Naive B cell (primary cell): ENCODE measurements at regions not wholly inside any gene's neighbourhood (a gene's known extent, or its start where the extent isn't known, plus 50 kb on each side); places are given as distances from the start of the nearest gene placed in this dataset.

Experiments used
- ATAC-seq, 2 donors: fragments of 150-1000 bp; cut with Tn5 transposase; 2 replicates each; pipeline ENCODE4 v1.10.0; 2021; ENCODE audit warnings: low read depth in 2 of 2, mild to moderate bottlenecking in 2 of 2, moderate library complexity in 2 of 2
- DNase-seq: peaks from one replicate; pipeline ENCODE4 v3.0.0; 2022
- H3K27ac Mint-ChIP-seq, 6 donors: one replicate each; pipeline ENCODE4 v1.8.0; 2020 to 2022; ENCODE audit warnings: mild to moderate bottlenecking in 6 of 6, mixed read lengths in 6 of 6, moderate library complexity in 5 of 6, inconsistent platforms in 2 of 6
- H3K27me3 Mint-ChIP-seq, 3 donors: one replicate each; pipeline ENCODE4 v1.8.0; 2021 to 2022; ENCODE audit warnings: mixed read lengths in 3 of 3, mild to moderate bottlenecking in 1 of 3
- H3K36me3 Mint-ChIP-seq, 2 donors: one replicate each; pipeline ENCODE4 v1.8.0; 2020 to 2022; ENCODE audit warnings: mixed read lengths in 2 of 2, inconsistent platforms in 1 of 2, mild to moderate bottlenecking in 1 of 2
- H3K4me1 Mint-ChIP-seq, 3 donors: one replicate each; pipeline ENCODE4 v1.8.0; 2020 to 2022; ENCODE audit warnings: mixed read lengths in 3 of 3, inconsistent platforms in 1 of 3, mild to moderate bottlenecking in 1 of 3, moderate library complexity in 1 of 3
- H3K4me3 Mint-ChIP-seq, 8 donors: one replicate each; pipeline ENCODE4 v1.8.0; 2020 to 2022; ENCODE audit warnings: mild to moderate bottlenecking in 8 of 8, mixed read lengths in 8 of 8, moderate library complexity in 8 of 8, inconsistent platforms in 2 of 8
- H3K9me3 Mint-ChIP-seq, 7 donors: one replicate each; pipeline ENCODE4 v1.8.0; 2020 to 2022; ENCODE audit warnings: mixed read lengths in 7 of 7, mild to moderate bottlenecking in 5 of 7, inconsistent platforms in 2 of 7, moderate library complexity in 1 of 7

DNA sequence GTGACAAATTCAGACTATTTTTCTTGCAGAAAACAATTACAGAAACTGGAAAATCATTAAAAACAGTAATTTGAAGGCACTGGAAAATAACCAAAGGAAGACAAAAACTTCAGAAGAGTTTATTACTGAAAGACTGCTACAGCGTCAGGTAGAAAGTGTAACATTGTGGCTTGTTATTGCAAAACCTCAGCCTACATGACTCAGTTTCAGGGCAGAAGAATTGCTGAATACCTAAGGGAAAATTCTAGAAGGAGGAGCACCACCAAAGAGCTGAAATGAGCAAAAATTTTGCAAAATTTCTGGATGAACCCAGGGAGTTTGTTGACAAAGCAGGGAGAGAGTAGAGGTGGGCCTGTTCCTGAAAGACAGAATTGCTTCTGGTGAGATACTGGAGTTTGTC, 219.6 kb downstream of the C3orf38 start:
- Mint-ChIP-seq H3K27me3 (no peaks in the 10 kb centered on the region), H3K4me1 (peaks cover 0 to under 1% (median 0%) of the 10 kb centered on the region in 3 donors), H3K36me3 (peaks cover 0 to 9% of the 10 kb centered on the region in 2 donors), H3K27ac (no peak overlapping the region), H3K9me3 (peaks cover 5 to 32% (median 19%) of the 10 kb centered on the region in 7 donors), H3K4me3 (no peak overlapping the region)
- no peak for DNase-seq
- no peak for ATAC-seq

DNA sequence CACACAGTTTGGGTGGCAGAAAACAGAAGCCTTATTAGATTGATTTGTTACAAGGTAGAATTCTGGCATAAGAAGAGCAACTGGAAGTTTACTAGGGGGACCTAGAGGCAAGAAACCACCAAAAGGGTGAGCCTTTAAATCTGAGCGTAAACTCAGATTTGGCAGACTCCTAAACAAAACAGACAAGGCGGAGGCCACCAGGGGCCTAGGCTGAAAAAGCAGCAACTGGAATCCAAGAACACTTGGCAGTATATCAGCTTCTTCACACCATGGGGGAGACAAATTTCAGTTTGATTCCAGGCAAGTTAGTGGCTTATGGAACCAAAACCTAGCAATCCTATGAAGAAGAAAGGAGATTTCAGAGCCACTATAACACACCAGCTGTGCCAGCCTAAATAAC, 220.0 kb downstream of the C3orf38 start:
- Mint-ChIP-seq H3K9me3 (peaks cover 5 to 32% (median 19%) of the 10 kb centered on the region in 7 donors), H3K27ac (no peak overlapping the region), H3K36me3 (peaks cover 0 to 9% of the 10 kb centered on the region in 2 donors), H3K4me3 (no peak overlapping the region), H3K4me1 (no peaks in the 10 kb centered on the region), H3K27me3 (no peaks in the 10 kb centered on the region)
- no peak for DNase-seq
- no peak for ATAC-seq

DNA sequence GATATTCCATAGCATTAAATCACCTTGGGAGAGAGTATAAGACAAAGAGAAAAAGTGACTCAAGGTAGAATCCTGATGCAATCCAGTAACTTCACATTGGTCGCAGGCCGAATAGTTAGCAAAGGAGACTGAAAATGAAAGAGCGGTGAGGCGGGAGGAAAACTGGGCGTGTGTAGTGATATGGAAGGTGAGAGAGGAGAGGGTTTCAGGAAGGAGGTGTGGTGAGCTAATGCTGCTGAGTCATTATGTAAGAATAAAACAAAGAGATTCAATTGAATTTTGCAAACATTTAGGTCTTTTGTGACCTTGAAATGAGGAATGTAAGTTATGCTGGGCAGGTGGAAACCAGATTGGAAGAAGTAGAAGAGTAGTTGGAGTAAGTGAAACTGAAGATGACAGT, 235.3 kb downstream of the C3orf38 start:
- no peak overlapping the region for H3K4me3 Mint-ChIP-seq
- DNase-seq (no peak), ATAC-seq (no peak)
- peaks cover 0 to 9% (median 4%) of the 10 kb centered on the region in 7 donors for H3K9me3 Mint-ChIP-seq
- no peaks in the 10 kb centered on the region for H3K27me3 Mint-ChIP-seq
- no peak overlapping the region for H3K27ac Mint-ChIP-seq
- peaks cover 0 to 10% of the 10 kb centered on the region in 2 donors for H3K36me3 Mint-ChIP-seq
- peaks cover 4 to 12% (median 5%) of the 10 kb centered on the region in 3 donors for H3K4me1 Mint-ChIP-seq

DNA sequence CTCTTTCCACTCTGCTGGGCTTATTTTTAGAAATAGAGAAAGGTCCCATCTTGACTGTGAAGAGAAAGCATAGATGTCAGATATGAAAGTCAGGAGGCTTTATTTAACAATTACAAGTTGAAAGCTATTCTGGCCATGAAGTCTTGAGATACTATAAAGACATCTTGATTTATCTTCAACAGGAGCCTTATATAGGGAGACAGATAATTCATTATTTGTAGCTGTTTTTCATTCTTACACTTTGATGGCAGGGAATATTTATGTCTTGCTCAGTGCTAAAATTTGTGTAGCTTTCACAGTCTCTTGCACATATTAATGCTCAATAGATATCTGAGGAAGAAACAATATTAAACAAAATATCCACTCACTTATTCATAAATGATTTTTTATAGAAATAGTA, 248.8 kb downstream of the C3orf38 start:
- ATAC-seq = no peak
- H3K4me3 Mint-ChIP-seq = no peak overlapping the region
- no peaks in the 10 kb centered on the region for H3K27me3 Mint-ChIP-seq
- H3K36me3 Mint-ChIP-seq = no peaks in the 10 kb centered on the region
- no peaks in the 10 kb centered on the region for H3K4me1 Mint-ChIP-seq
- no peak overlapping the region for H3K27ac Mint-ChIP-seq
- no peaks in the 10 kb centered on the region for H3K9me3 Mint-ChIP-seq
- no peak for DNase-seq

DNA sequence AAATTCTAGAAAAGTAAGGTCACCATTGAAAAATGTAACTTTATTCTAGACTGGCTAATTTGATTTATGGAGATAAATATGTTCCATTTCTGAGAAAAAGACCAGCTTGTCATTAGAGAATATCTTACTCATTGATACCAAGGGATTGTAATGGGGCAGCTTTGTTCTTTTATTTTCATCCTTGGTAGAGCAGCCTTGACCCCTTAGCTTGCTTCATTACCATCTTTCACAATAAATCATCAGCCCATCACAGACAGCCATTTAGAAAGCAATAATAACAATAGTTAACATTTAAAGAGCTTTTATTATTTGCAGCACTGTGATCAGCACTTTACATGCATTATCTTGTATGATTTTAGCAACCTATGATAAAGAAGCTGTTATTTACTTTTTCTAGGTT, 253.6 kb downstream of the C3orf38 start:
- Mint-ChIP-seq H3K27ac (no peak overlapping the region), H3K4me1 (peaks cover 2 to 6% (median 4%) of the 10 kb centered on the region in 3 donors), H3K27me3 (no peaks in the 10 kb centered on the region), H3K9me3 (no peaks in the 10 kb centered on the region), H3K36me3 (no peaks in the 10 kb centered on the region), H3K4me3 (no peak overlapping the region)
- DNase-seq (no peak), ATAC-seq (no peak)

DNA sequence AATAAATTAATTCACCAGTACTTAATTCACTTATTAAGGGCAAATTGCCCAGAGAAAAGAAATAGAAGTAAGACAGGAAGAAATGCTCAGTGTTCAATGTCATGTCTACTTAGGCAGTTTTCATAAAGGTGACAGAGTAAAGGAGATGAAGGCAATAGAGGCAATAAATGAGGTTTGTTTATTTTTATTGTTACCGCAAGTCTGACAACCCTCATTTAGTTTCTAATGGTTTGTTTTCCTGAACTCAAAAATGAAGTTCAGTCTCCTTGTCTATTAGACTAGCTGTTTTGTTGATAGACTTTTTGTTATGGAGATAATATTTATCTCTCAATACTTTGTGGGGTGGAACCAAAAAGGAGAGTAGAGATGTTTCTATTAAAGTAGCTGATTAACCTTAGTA, 258.3 kb downstream of the C3orf38 start:
- Mint-ChIP-seq H3K9me3 (no peaks in the 10 kb centered on the region), H3K27me3 (no peaks in the 10 kb centered on the region), H3K4me1 (peaks cover 4 to 20% (median 16%) of the 10 kb centered on the region in 3 donors), H3K36me3 (no peaks in the 10 kb centered on the region), H3K27ac (peak overlapping the region in 1 of 6 donors; percentile 7), H3K4me3 (no peak overlapping the region)
- DNase-seq = no peak
- ATAC-seq = no peak

DNA sequence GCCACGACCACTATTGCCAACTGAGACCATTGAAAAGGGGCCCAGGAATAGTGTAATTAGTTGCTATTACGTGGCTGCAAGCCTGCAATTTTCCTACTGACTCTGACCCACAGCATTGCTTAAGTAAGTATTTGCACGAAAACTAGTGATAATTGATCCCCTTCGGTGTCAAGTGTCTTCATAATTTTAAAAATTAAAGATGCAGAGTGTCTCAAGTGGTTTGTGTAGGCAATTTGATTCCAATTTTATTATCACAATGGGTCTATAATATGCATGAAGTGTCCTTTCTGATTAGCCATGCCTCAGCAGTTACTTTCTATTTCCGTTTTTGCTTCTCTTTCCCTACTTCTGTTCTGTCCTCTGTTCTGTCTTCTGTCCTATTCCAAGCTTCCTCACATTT, 259.2 kb downstream of the C3orf38 start:
- Mint-ChIP-seq H3K27me3 (no peaks in the 10 kb centered on the region), H3K4me3 (peak overlapping the region in 1 of 8 donors; percentile 38), H3K27ac (no peak overlapping the region), H3K4me1 (peaks cover 4 to 20% (median 16%) of the 10 kb centered on the region in 3 donors), H3K9me3 (no peaks in the 10 kb centered on the region), H3K36me3 (no peaks in the 10 kb centered on the region)
- ATAC-seq = no peak
- no peak for DNase-seq

DNA sequence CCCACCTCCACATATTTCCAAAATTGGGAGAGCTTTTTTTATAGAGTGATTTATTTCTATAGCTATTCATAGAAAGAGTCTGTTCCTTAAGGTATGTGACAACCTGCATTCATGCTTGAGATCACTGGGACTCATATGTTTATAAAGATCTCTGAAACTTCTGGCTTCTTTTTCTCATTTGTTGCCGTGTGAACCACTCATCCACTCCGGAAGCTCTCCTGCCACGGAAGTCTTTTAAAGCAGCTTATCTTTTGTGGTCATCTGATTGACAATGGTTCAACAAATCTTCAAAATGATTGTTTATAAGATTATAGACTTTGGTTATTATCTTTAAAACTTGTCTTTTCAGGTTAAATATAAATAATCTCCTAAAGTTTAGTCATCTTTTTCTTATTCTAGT, 260.5 kb downstream of the C3orf38 start:
- no peaks in the 10 kb centered on the region for H3K36me3 Mint-ChIP-seq
- H3K27me3 Mint-ChIP-seq = no peaks in the 10 kb centered on the region
- ATAC-seq (no peak), DNase-seq (no peak)
- H3K27ac Mint-ChIP-seq = no peak overlapping the region
- peak overlapping the region in 2 of 8 donors; percentile 53 to 68 for H3K4me3 Mint-ChIP-seq
- peaks cover 0 to 18% (median 11%) of the 10 kb centered on the region in 3 donors for H3K4me1 Mint-ChIP-seq
- no peaks in the 10 kb centered on the region for H3K9me3 Mint-ChIP-seq

DNA sequence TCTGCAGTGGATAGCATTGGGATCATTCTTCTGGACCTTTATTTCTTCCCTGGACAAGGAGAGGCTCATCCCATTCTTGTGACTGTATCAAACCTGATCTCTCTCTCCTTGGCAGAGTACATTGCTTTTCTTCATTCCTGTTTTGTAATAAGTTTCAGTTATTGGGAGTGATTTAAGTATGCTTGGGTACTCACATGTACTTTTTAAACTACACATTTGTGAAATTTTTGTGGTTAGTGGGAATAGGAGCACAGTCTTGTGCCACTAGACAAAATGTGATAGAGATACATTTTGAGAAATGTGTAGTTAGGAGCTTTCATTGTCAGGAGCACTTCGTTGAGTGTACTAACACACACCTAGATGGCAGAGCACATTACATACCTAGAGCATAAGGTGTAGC, 262.6 kb downstream of the C3orf38 start:
- no peaks in the 10 kb centered on the region for H3K27me3 Mint-ChIP-seq
- DNase-seq (no peak), ATAC-seq (no peak)
- H3K9me3 Mint-ChIP-seq = no peaks in the 10 kb centered on the region
- no peak overlapping the region for H3K27ac Mint-ChIP-seq
- no peaks in the 10 kb centered on the region for H3K36me3 Mint-ChIP-seq
- H3K4me1 Mint-ChIP-seq = peaks cover 0 to 18% (median 11%) of the 10 kb centered on the region in 3 donors
- no peak overlapping the region for H3K4me3 Mint-ChIP-seq

DNA sequence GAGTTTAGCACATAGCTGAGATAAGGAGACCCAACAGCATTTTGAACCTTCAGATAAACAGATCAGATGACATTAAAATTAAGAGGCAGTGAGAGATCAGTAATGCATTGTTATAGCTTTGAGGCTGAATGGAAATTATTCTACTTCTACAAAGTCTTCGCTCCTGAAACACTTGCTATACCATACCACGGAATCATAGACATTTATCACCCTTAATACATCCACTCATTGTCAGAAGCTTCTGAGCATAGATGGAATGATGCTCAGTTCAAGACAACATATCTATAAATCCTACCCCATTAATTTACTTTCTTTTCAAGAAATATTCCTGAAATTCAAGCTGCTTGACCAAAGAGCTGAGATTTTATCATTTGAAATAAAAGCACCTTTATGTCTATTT, 266.7 kb downstream of the C3orf38 start:
- Mint-ChIP-seq H3K4me1 (peaks cover 0 to 4% (median 3%) of the 10 kb centered on the region in 3 donors), H3K36me3 (no peaks in the 10 kb centered on the region), H3K9me3 (no peaks in the 10 kb centered on the region), H3K27me3 (no peaks in the 10 kb centered on the region), H3K4me3 (no peak overlapping the region), H3K27ac (no peak overlapping the region)
- no peak for DNase-seq
- no peak for ATAC-seq

DNA sequence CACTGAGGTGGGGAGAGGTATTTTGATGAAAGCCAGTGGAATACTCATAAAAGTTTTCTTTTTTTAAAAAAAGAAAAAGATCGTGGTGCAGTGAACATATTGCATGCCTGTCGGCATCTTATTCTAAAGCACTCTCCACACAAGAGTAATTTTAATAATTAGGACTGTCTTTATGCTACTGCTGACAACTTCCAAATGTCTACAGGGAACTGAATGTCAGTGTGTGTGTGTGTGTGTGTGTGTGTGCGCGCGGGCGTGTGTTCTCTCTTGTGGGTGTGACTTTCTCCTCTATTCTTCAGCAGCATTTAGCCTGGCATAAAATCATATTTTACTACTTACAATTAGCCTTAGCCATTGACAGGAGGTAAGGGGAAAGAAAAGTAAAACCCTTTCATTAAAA, 268.5 kb downstream of the C3orf38 start:
- Mint-ChIP-seq H3K4me1 (no peaks in the 10 kb centered on the region), H3K27ac (peak overlapping the region in 1 of 6 donors; percentile 81), H3K9me3 (no peaks in the 10 kb centered on the region), H3K27me3 (no peaks in the 10 kb centered on the region), H3K36me3 (no peaks in the 10 kb centered on the region), H3K4me3 (no peak overlapping the region)
- DNase-seq (no peak), ATAC-seq (no peak)

DNA sequence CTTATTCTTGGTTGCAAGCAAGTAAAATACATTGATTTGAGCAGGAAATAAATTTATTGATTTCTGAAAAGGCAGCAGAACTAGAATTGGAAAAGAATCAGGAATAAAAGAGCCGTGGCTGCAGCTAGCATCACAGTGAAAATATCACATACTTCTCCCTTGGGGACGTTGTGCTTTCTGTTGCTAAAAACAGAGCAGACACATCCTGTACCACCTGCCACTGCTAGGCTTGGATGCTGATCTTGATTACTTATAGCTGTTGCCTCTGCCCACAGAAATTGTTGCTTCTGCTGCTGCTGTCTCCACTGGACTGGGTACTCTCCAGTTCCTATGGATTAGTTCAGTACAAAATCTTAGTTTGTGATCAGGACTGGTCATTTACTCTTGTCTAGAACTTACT, 283.8 kb downstream of the C3orf38 start:
- H3K36me3 Mint-ChIP-seq = peaks cover 0 to 2% of the 10 kb centered on the region in 2 donors
- DNase-seq (peak; percentile 34), ATAC-seq (peak; percentile 99)
- no peaks in the 10 kb centered on the region for H3K27me3 Mint-ChIP-seq
- H3K4me3 Mint-ChIP-seq = peak overlapping the region; percentile 62 to 87 (median 69)
- H3K4me1 Mint-ChIP-seq = peaks cover 25 to 32% (median 26%) of the 10 kb centered on the region in 3 donors
- peaks cover 0 to 5% (median 2%) of the 10 kb centered on the region in 7 donors for H3K9me3 Mint-ChIP-seq
- peak overlapping the region; percentile 65 to 97 (median 92) for H3K27ac Mint-ChIP-seq

DNA sequence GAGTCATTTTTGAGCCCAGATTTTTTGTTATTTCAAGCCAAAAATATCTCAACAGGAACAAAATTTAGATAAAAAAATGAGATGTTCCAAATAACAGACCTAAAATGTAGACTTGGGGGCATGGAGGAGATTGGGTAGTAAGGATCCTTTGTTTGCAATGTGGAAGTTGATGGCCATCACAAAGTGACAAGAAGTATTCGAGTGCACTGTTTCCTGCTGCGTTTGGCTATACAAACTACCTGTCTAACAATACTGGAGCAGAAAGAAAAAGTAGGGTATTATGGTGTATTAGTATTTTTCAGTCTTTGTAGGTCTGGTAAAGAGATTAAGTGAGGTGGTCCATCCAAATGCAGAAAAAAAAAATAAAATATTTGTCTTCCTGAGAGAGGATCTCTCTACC, 284.2 kb downstream of the C3orf38 start:
- DNase-seq (no peak), ATAC-seq (peak; percentile 26 to 38)
- H3K36me3 Mint-ChIP-seq = peaks cover 0 to 7% of the 10 kb centered on the region in 2 donors
- H3K4me1 Mint-ChIP-seq = peaks cover 29 to 37% (median 30%) of the 10 kb centered on the region in 3 donors
- no peaks in the 10 kb centered on the region for H3K27me3 Mint-ChIP-seq
- peak overlapping the region; percentile 62 to 87 (median 69) for H3K4me3 Mint-ChIP-seq
- peak overlapping the region; percentile 65 to 97 (median 92) for H3K27ac Mint-ChIP-seq
- peaks cover 0 to 6% (median 2%) of the 10 kb centered on the region in 7 donors for H3K9me3 Mint-ChIP-seq

DNA sequence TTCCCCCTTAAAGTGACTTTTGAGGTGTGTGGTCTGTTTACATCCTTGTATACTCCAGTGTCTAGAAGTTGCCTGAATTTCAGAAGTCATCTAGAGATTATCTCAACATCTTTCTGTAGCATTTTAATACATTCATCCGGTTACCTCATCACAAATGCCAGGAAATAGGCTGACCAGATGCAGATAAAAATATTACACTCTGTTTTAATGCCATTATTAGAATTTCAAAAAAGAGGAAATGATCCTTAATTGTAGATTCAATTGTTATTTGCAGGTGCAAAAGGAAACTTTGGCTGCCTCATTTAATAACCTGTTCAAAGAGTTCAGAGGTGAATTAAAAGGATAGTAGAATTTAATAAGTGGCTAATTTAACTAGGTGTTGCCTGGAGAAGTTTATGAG, 290.9 kb downstream of the C3orf38 start:
- ATAC-seq (peak; percentile 63 to 64), DNase-seq (peak; percentile 4)
- Mint-ChIP-seq H3K4me3 (peak overlapping the region; percentile 11 to 79 (median 68)), H3K4me1 (peaks cover 30 to 45% (median 35%) of the 10 kb centered on the region in 3 donors), H3K36me3 (peaks cover 0 to 12% of the 10 kb centered on the region in 2 donors), H3K27ac (peak overlapping the region; percentile 21 to 74 (median 68)), H3K27me3 (no peaks in the 10 kb centered on the region), H3K9me3 (peaks cover 0 to 7% (median 1%) of the 10 kb centered on the region in 7 donors)

DNA sequence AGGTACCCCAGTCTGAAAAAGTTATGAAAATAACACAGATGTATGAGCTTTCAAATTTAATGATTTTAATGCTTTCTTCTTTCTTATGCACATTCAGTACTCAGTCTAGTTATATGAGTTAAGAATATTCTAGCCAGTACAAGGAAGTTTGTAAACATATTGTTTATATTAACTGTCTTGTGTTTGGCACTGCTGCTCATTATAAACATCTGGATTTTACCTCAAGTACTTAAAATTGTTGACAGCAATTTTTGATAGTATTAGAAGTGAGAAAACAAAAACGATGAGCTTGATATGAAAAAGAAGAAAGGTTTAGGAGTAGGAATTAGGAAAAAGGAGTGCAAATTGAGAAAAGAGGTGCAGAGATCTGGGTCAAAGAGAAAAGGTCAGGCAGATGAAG, 293.3 kb downstream of the C3orf38 start:
- peaks cover 0 to 12% of the 10 kb centered on the region in 2 donors for H3K36me3 Mint-ChIP-seq
- peak overlapping the region in 2 of 6 donors; percentile 16 to 19 for H3K27ac Mint-ChIP-seq
- H3K4me3 Mint-ChIP-seq = no peak overlapping the region
- H3K9me3 Mint-ChIP-seq = peaks cover 0 to 7% (median 1%) of the 10 kb centered on the region in 7 donors
- ATAC-seq (no peak), DNase-seq (no peak)
- peaks cover 32 to 43% (median 42%) of the 10 kb centered on the region in 3 donors for H3K4me1 Mint-ChIP-seq
- H3K27me3 Mint-ChIP-seq = no peaks in the 10 kb centered on the region
